ENCODE measurements at regions not wholly inside any gene's neighbourhood (a gene's known extent, or its start where the extent isn't known, plus 50 kb on each side); places are given as distances from the start of the nearest gene placed in this dataset.
"Not testable (repeated sequence)": the region's sequence is repeated elsewhere in the genome, so short reads cannot be mapped to it uniquely, and the experiment has no call there.

GRCh38 chr3:198158007-198158406 lies 198.0 kb downstream of the LMLN start:
- TF ChIP-seq CTCF (IDR thresholded peaks at IDR 0.05); EZH2 (IDR thresholded peaks at IDR 0.05; ENCODE audit: borderline replicate concordance, insufficient read depth, low read depth, low read length, poor library complexity, severe bottlenecking): not testable (repeated sequence)

Data from B cell (primary cell).